ENCODE measurements at regions not wholly inside any gene's neighbourhood (a gene's known extent, or its start where the extent isn't known, plus 50 kb on each side); places are given as distances from the start of the nearest gene placed in this dataset.

- Histone ChIP-seq H3K4me3 (no peak overlapping the region), H3K36me3 (no peaks in the 10 kb centered on the region), H3K27me3 (replicated peaks; ENCODE audit: insufficient read depth) (no peaks in the 10 kb centered on the region), H3K27ac (no peak overlapping the region), H3K4me1 (replicated peaks) (no peaks in the 10 kb centered on the region), H3K9me3 (no peaks in the 10 kb centered on the region)
- DNase-seq (ENCODE audit: low spot score): no peak
- intact Hi-C loops (cut with DNase I): no loop called here
- WGBS: 84% methylated on average over 6 of the region's 6 CpGs
- TF ChIP-seq CTCF (IDR thresholded peaks at IDR 0.05): no peak
- no peak for TF ChIP-seq POLR2A (IDR thresholded peaks at IDR 0.05)
- no peak for TF ChIP-seq POLR2AphosphoS5 (IDR thresholded peaks at IDR 0.05)
These were observed 556.8 kb downstream of the NPHP4 start for GRCh38 chr1:5435414-5435813.

- no peak for DNase-seq (ENCODE audit: low spot score)
- no peaks in the 10 kb centered on the region for H3K27me3 ChIP-seq (replicated peaks; ENCODE audit: insufficient read depth)
- H3K4me3 ChIP-seq: no peak overlapping the region
- intact Hi-C loops (cut with DNase I): no loop called here
- H3K27ac ChIP-seq: no peak overlapping the region
- no peak for TF ChIP-seq POLR2AphosphoS5 (IDR thresholded peaks at IDR 0.05)
- no peak for TF ChIP-seq POLR2A (IDR thresholded peaks at IDR 0.05)
- no peak for TF ChIP-seq CTCF (IDR thresholded peaks at IDR 0.05)
- H3K9me3 ChIP-seq: no peaks in the 10 kb centered on the region
- H3K36me3 ChIP-seq: no peaks in the 10 kb centered on the region
- 87% methylated on average over 5 of the region's 5 CpGs for WGBS
- no peaks in the 10 kb centered on the region for H3K4me1 ChIP-seq (replicated peaks)
These were observed 559.8 kb downstream of the NPHP4 start for GRCh38 chr1:5432436-5432835.

GRCh38 chr1:5430911-5431697 lies 561.1 kb downstream of the NPHP4 start:
- Histone ChIP-seq H3K27ac (no peak overlapping the region), H3K27me3 (replicated peaks; ENCODE audit: insufficient read depth) (no peaks in the 10 kb centered on the region), H3K9me3 (no peaks in the 10 kb centered on the region), H3K4me3 (no peak overlapping the region), H3K4me1 (replicated peaks) (no peaks in the 10 kb centered on the region), H3K36me3 (no peaks in the 10 kb centered on the region)
- WGBS: 14% methylated on average over 15 of the region's 15 CpGs
- intact Hi-C loops (cut with DNase I): no loop called here
- TF ChIP-seq POLR2A (IDR thresholded peaks at IDR 0.05) (no peak), POLR2AphosphoS5 (IDR thresholded peaks at IDR 0.05) (no peak), CTCF (IDR thresholded peaks at IDR 0.05) (no peak)
- DNase-seq (ENCODE audit: low spot score): no peak

GRCh38 chr1:5430136-5430535 lies 562.1 kb downstream of the NPHP4 start:
- no peaks in the 10 kb centered on the region for H3K27me3 ChIP-seq (replicated peaks; ENCODE audit: insufficient read depth)
- no peak for DNase-seq (ENCODE audit: low spot score)

More at GRCh38 chr1:5430136-5430535, 562.1 kb downstream of the NPHP4 start:
- Histone ChIP-seq H3K27ac (no peak overlapping the region), H3K36me3 (no peaks in the 10 kb centered on the region), H3K9me3 (no peaks in the 10 kb centered on the region), H3K4me3 (no peak overlapping the region), H3K4me1 (replicated peaks) (no peaks in the 10 kb centered on the region)
- intact Hi-C loops (cut with DNase I): no loop called here
- 80% methylated on average over 4 of the region's 4 CpGs for WGBS
- TF ChIP-seq POLR2AphosphoS5 (IDR thresholded peaks at IDR 0.05): no peak
- no peak for TF ChIP-seq POLR2A (IDR thresholded peaks at IDR 0.05)
- no peak for TF ChIP-seq CTCF (IDR thresholded peaks at IDR 0.05)

Measured in prostate gland (tissue), 2 donors.